ENCODE measurements at regions not wholly inside any gene's neighbourhood (a gene's known extent, or its start where the extent isn't known, plus 50 kb on each side); places are given as distances from the start of the nearest gene placed in this dataset.
"Not testable (repeated sequence)": the region's sequence is repeated elsewhere in the genome, so short reads cannot be mapped to it uniquely, and the experiment has no call there.

DNA sequence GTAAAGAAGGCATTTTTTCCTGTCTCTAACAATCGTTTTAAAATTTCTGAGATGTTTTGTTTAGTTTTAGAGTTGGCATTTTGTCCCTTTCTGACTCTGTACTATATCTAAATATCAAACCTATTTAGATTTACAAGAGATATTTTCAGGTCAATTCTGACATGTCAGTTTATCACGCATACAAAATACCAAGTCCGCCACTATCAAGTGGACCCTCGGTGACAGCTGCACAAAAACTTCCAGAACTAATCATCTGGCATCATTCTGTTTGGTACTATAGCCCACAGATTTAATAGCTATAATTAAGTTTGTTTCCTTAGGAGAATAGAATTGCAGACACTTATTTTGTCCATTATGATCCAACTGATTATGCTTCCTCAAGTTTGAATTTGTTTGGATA, 1278.2 kb downstream of the CDH12 start:
- Histone ChIP-seq H3K4me3 (no peak overlapping the region), H3K4me2 (no peak overlapping the region), H3K27me3 (no peaks in the 10 kb centered on the region), H3K9me3 (ENCODE audit: low read depth) (no peaks in the 10 kb centered on the region), H3K4me1 (no peaks in the 10 kb centered on the region), H3K9ac (no peak overlapping the region), H2AFZ (replicated peaks) (no peak overlapping the region), H3F3A (ENCODE audit: low read depth) (no peaks in the 10 kb centered on the region), H3K27ac (no peak overlapping the region), H4K20me1 (ENCODE audit: low read depth) (no peaks in the 10 kb centered on the region), H3K79me2 (ENCODE audit: low read depth) (no peaks in the 10 kb centered on the region), H3K36me3 (no peaks in the 10 kb centered on the region)
- TF ChIP-seq EZH2 (IDR thresholded peaks at IDR 0.05) (no peak), EZH2phosphoT487 (IDR thresholded peaks at IDR 0.05) (no peak)
- TF ChIP-seq, protein P1, sequence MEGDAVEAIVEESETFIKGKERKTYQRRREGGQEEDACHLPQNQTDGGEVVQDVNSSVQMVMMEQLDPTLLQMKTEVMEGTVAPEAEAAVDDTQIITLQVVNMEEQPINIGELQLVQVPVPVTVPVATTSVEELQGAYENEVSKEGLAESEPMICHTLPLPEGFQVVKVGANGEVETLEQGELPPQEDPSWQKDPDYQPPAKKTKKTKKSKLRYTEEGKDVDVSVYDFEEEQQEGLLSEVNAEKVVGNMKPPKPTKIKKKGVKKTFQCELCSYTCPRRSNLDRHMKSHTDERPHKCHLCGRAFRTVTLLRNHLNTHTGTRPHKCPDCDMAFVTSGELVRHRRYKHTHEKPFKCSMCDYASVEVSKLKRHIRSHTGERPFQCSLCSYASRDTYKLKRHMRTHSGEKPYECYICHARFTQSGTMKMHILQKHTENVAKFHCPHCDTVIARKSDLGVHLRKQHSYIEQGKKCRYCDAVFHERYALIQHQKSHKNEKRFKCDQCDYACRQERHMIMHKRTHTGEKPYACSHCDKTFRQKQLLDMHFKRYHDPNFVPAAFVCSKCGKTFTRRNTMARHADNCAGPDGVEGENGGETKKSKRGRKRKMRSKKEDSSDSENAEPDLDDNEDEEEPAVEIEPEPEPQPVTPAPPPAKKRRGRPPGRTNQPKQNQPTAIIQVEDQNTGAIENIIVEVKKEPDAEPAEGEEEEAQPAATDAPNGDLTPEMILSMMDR (IDR thresholded peaks at IDR 0.05): no peak
- DNase-seq (ENCODE audit: low spot score): no peak
- Mint-ChIP-seq H3K36me3 (peaks cover 5% of the 10 kb centered on the region), H3K4me3 (no peak overlapping the region), H3K9me3 (peaks cover 2% of the 10 kb centered on the region), H3K4me1 (peaks cover 12% of the 10 kb centered on the region), H3K27me3 (ENCODE audit: insufficient read depth, low read depth) (peaks cover 2% of the 10 kb centered on the region), H3K27ac (no peak overlapping the region)

GRCh38 chr5:21574438-21574837, 1278.7 kb downstream of the CDH12 start:
- H3K27ac Mint-ChIP-seq: no peak overlapping the region
- H3K9me3 ChIP-seq (ENCODE audit: low read depth): no peaks in the 10 kb centered on the region
- H3K27ac ChIP-seq: no peak overlapping the region
- no peaks in the 10 kb centered on the region for H3K4me1 ChIP-seq
- peaks cover 2% of the 10 kb centered on the region for H3K9me3 Mint-ChIP-seq
- H2AFZ ChIP-seq (replicated peaks): no peak overlapping the region
- H3F3A ChIP-seq (ENCODE audit: low read depth): no peaks in the 10 kb centered on the region
- H3K4me3 ChIP-seq: no peak overlapping the region
- TF ChIP-seq, protein P1 (IDR thresholded peaks at IDR 0.05): no peak
- no peak for TF ChIP-seq EZH2phosphoT487 (IDR thresholded peaks at IDR 0.05)
- TF ChIP-seq EZH2 (IDR thresholded peaks at IDR 0.05): no peak
- H3K4me1 Mint-ChIP-seq: peaks cover 12% of the 10 kb centered on the region
- no peaks in the 10 kb centered on the region for H3K79me2 ChIP-seq (ENCODE audit: low read depth)
- H3K4me2 ChIP-seq: no peak overlapping the region
- H3K27me3 Mint-ChIP-seq (ENCODE audit: insufficient read depth, low read depth): peaks cover 2% of the 10 kb centered on the region
- no peak overlapping the region for H3K9ac ChIP-seq
- no peaks in the 10 kb centered on the region for H4K20me1 ChIP-seq (ENCODE audit: low read depth)
- no peaks in the 10 kb centered on the region for H3K36me3 ChIP-seq
- no peak for DNase-seq (ENCODE audit: low spot score)
- H3K27me3 ChIP-seq: no peaks in the 10 kb centered on the region
- no peak overlapping the region for H3K4me3 Mint-ChIP-seq
- peaks cover 4% of the 10 kb centered on the region for H3K36me3 Mint-ChIP-seq

GRCh38 chr5:21573416-21574314, 1279.5 kb downstream of the CDH12 start:
- Histone ChIP-seq H3K36me3 (no peaks in the 10 kb centered on the region), H3K27ac (no peak overlapping the region), H3K9ac (no peak overlapping the region), H3K4me3 (no peak overlapping the region), H3K27me3 (no peaks in the 10 kb centered on the region), H3K4me2 (no peak overlapping the region), H3K79me2 (ENCODE audit: low read depth) (no peaks in the 10 kb centered on the region), H2AFZ (replicated peaks) (no peak overlapping the region), H4K20me1 (ENCODE audit: low read depth) (no peaks in the 10 kb centered on the region), H3K4me1 (no peaks in the 10 kb centered on the region), H3F3A (ENCODE audit: low read depth) (no peaks in the 10 kb centered on the region), H3K9me3 (ENCODE audit: low read depth) (no peaks in the 10 kb centered on the region)
- TF ChIP-seq EZH2phosphoT487 (IDR thresholded peaks at IDR 0.05) (no peak), EZH2 (IDR thresholded peaks at IDR 0.05) (no peak)
- TF ChIP-seq, protein P1 (IDR thresholded peaks at IDR 0.05): no peak
- Mint-ChIP-seq H3K27me3 (ENCODE audit: insufficient read depth, low read depth) (peaks cover 2% of the 10 kb centered on the region), H3K4me3 (no peak overlapping the region), H3K9me3 (peaks cover 2% of the 10 kb centered on the region), H3K36me3 (peaks cover 3% of the 10 kb centered on the region), H3K27ac (no peak overlapping the region), H3K4me1 (peaks cover 12% of the 10 kb centered on the region)
- DNase-seq (ENCODE audit: low spot score): no peak

DNA sequence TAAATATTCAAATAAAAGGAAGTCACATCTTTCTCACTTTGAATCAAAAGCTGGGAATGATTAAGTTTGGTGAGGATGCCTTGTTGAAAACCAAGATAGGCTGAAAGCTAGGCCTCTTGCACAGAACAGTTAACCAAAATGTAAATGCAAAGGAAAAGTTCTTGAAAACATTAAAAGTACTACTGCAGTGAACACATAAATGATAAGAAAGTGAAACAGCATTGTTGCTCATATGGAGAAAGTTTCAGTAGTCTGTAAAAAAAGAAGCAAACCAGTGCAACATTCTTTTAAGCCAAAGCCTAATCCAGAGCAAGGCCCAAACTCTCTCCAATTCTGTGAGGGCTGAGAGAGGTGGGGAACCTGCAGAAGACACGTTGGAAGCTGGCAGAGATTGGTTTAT, 1281.9 kb downstream of the CDH12 start:
- not testable (repeated sequence) for DNase-seq (ENCODE audit: low spot score); H3K27ac Mint-ChIP-seq; H3K27ac ChIP-seq; H2AFZ ChIP-seq (replicated peaks); H3K36me3 ChIP-seq; H3K4me3 Mint-ChIP-seq; H3K27me3 Mint-ChIP-seq (ENCODE audit: insufficient read depth, low read depth); H3K4me3 ChIP-seq; H3K27me3 ChIP-seq; H3F3A ChIP-seq (ENCODE audit: low read depth); H3K9ac ChIP-seq; H3K36me3 Mint-ChIP-seq; H3K4me1 ChIP-seq; H3K4me2 ChIP-seq; H3K79me2 ChIP-seq (ENCODE audit: low read depth); H3K9me3 Mint-ChIP-seq; H3K9me3 ChIP-seq (ENCODE audit: low read depth); H4K20me1 ChIP-seq (ENCODE audit: low read depth)
- H3K4me1 Mint-ChIP-seq: peaks cover 12% of the 10 kb centered on the region

DNA sequence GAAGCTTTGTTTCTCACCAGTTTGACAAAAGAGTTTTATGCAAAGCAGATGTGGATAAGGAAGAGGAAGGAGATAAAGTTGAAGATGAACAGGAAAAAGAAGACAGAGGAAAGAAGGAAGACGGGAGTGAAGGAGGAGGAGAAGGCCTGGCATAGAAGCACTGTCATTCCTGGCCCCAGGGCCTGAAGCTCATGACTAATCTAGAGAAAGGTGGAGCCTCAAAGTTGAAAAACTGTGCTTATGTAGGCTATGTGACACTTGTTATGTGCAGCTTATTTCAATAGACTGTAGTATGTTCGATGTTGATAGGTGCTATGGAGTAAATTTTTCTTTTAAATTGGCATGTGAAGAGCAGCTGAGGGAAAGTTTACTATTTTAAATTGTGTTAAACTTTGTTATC, 1294.0 kb downstream of the CDH12 start:
- H3K4me1 ChIP-seq; H3K27ac ChIP-seq; H3K27me3 Mint-ChIP-seq (ENCODE audit: insufficient read depth, low read depth); H3K4me3 ChIP-seq; H3K4me3 Mint-ChIP-seq; DNase-seq (ENCODE audit: low spot score); H3K9ac ChIP-seq; H4K20me1 ChIP-seq (ENCODE audit: low read depth); H2AFZ ChIP-seq (replicated peaks); H3K4me1 Mint-ChIP-seq; H3K9me3 Mint-ChIP-seq; H3K36me3 ChIP-seq; H3K27ac Mint-ChIP-seq; H3K36me3 Mint-ChIP-seq; H3K79me2 ChIP-seq (ENCODE audit: low read depth); H3K9me3 ChIP-seq (ENCODE audit: low read depth); H3F3A ChIP-seq (ENCODE audit: low read depth); H3K27me3 ChIP-seq; H3K4me2 ChIP-seq: not testable (repeated sequence)

All from neural progenitor cell (in vitro differentiated cells).